ENCODE measurements at regions not wholly inside any gene's neighbourhood (a gene's known extent, or its start where the extent isn't known, plus 50 kb on each side); places are given as distances from the start of the nearest gene placed in this dataset.

DNA sequence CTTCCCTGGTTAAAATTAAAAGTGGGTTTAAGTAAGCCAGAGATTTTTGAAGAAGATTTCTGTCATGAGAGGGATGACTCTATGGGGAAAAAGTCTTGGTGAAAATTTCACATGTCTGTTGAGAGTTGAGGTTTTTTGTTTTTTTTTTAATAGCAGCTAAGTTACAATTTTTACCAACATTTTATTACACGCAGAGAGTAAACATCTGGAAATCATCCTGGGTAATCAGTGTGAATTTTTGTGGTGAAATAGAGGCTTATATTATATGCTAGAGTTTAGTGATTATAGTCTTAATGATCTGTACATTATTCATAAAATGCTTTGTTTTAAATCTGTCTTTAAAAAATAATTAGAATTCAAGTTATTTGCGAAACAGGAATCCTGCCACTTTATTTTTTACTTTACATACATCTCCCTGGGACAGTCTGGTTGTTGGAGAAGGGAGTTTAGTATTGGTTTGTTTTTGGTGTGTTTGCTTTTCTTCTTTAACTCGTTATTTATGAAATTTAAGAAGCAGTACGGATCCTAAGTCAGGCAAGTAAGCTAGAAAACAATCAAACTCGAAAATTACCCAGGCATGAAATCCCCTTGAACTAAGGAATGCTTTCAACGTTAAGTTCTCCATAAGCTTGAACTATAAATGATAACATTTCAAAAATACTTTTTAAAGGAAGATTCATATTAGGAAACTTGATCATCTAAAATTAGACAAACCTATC, 143.4 kb upstream of the TSC22D2 start:
- ChIA-PET CTCF (no interaction called here), POLR2A (ENCODE audit: low non-redundant PET) (interaction anchor here (0.7 kb wide), 1 partner anchor 142 kb away, joined by 6 read pairs; no protein-coding TSS in a partner anchor)
- Histone ChIP-seq H3K9me3 (ENCODE audit: low read depth, low read length, poor library complexity, severe bottlenecking) (no peaks in the 10 kb centered on the region), H3K27ac (ENCODE audit: low read depth, low read length, poor library complexity, severe bottlenecking) (peak overlapping the region; percentile 56), H3K4me1 (ENCODE audit: insufficient read depth, low read length, poor library complexity, severe bottlenecking) (peaks cover 41% of the 10 kb centered on the region), H3K36me3 (ENCODE audit: insufficient read depth, low read length, poor library complexity, severe bottlenecking) (no peaks in the 10 kb centered on the region), H3K4me3 (ENCODE audit: low read depth, low read length, poor library complexity, severe bottlenecking) (peak overlapping the region; percentile 6), H3K27me3 (replicated peaks; ENCODE audit: insufficient read depth, low read depth, low read length, poor library complexity) (no peaks in the 10 kb centered on the region)
- intact Hi-C loops (cut with micrococcal nuclease; ENCODE audit: unreplicated experiment) = no loop called here
- TF ChIP-seq EZH2 (IDR thresholded peaks at IDR 0.05; ENCODE audit: borderline replicate concordance, low read depth, low read length, poor library complexity, severe bottlenecking) = no peak
- TF ChIP-seq, protein P1, sequence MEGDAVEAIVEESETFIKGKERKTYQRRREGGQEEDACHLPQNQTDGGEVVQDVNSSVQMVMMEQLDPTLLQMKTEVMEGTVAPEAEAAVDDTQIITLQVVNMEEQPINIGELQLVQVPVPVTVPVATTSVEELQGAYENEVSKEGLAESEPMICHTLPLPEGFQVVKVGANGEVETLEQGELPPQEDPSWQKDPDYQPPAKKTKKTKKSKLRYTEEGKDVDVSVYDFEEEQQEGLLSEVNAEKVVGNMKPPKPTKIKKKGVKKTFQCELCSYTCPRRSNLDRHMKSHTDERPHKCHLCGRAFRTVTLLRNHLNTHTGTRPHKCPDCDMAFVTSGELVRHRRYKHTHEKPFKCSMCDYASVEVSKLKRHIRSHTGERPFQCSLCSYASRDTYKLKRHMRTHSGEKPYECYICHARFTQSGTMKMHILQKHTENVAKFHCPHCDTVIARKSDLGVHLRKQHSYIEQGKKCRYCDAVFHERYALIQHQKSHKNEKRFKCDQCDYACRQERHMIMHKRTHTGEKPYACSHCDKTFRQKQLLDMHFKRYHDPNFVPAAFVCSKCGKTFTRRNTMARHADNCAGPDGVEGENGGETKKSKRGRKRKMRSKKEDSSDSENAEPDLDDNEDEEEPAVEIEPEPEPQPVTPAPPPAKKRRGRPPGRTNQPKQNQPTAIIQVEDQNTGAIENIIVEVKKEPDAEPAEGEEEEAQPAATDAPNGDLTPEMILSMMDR (conservative IDR thresholded peaks at IDR 0.05; ENCODE audit: low read depth, low read length) = no peak
- BruUV-seq (replicated peaks) = no TSS peak
- peak; percentile 37 for DNase-seq (ENCODE audit: low spot score)

DNA sequence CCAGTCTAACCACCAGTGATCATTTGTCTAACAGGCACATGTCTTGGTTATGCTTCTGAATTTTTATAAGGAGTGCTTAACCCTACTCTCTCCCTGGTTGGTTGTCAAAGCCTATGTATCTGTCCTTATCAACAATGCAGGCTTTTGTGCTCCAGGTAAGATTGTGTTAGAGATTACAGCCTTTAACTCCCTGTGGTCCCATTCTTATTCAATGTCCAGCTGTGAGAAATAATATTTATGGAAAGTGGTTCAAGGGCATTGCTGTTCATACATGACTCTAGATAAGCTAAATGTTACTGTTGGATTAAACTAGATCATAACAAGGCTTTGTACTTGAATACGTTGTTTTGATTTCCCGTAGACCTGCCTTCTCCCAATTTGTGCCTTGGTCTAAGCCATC, 146.1 kb upstream of the TSC22D2 start:
- Histone ChIP-seq H3K4me3 (ENCODE audit: low read depth, low read length, poor library complexity, severe bottlenecking) (no peak overlapping the region), H3K4me1 (ENCODE audit: insufficient read depth, low read length, poor library complexity, severe bottlenecking) (peaks cover 40% of the 10 kb centered on the region), H3K9me3 (ENCODE audit: low read depth, low read length, poor library complexity, severe bottlenecking) (no peaks in the 10 kb centered on the region), H3K27me3 (replicated peaks; ENCODE audit: insufficient read depth, low read depth, low read length, poor library complexity) (no peaks in the 10 kb centered on the region), H3K36me3 (ENCODE audit: insufficient read depth, low read length, poor library complexity, severe bottlenecking) (no peaks in the 10 kb centered on the region), H3K27ac (ENCODE audit: low read depth, low read length, poor library complexity, severe bottlenecking) (no peak overlapping the region)
- TF ChIP-seq, protein P1 (conservative IDR thresholded peaks at IDR 0.05; ENCODE audit: low read depth, low read length) = no peak
- TF ChIP-seq EZH2 (IDR thresholded peaks at IDR 0.05; ENCODE audit: borderline replicate concordance, low read depth, low read length, poor library complexity, severe bottlenecking) = no peak
- no TSS peak for BruUV-seq (replicated peaks)
- CTCF ChIA-PET = no interaction called here
- POLR2A ChIA-PET (ENCODE audit: low non-redundant PET) = no interaction called here
- no peak for DNase-seq (ENCODE audit: low spot score)
- intact Hi-C loops (cut with micrococcal nuclease; ENCODE audit: unreplicated experiment) = no loop called here

DNA sequence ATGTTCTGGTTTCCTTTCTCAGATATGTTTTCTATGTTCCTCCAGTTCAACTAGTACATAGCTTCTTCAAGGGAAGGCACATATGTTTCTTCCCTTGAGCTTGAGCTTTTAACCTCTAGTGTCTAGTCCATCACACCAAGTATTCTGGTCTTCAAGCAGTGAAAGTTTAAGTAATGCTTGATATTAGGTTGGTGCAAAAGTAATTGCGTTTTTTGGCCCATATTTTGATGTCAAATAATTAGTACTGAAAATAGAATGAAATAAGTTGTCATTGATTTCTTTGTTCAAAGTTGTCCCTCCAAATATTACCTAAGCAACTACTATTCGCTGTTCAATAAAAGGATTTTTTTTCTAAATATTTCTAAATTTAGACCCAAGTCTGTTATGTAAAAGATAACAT, 146.7 kb upstream of the TSC22D2 start:
- Histone ChIP-seq H3K4me1 (ENCODE audit: insufficient read depth, low read length, poor library complexity, severe bottlenecking) (peaks cover 38% of the 10 kb centered on the region), H3K27me3 (replicated peaks; ENCODE audit: insufficient read depth, low read depth, low read length, poor library complexity) (no peaks in the 10 kb centered on the region), H3K27ac (ENCODE audit: low read depth, low read length, poor library complexity, severe bottlenecking) (no peak overlapping the region), H3K9me3 (ENCODE audit: low read depth, low read length, poor library complexity, severe bottlenecking) (no peaks in the 10 kb centered on the region), H3K36me3 (ENCODE audit: insufficient read depth, low read length, poor library complexity, severe bottlenecking) (no peaks in the 10 kb centered on the region), H3K4me3 (ENCODE audit: low read depth, low read length, poor library complexity, severe bottlenecking) (no peak overlapping the region)
- CTCF ChIA-PET = no interaction called here
- BruUV-seq (replicated peaks) = no TSS peak
- intact Hi-C loops (cut with micrococcal nuclease; ENCODE audit: unreplicated experiment) = no loop called here
- POLR2A ChIA-PET (ENCODE audit: low non-redundant PET) = no interaction called here
- no peak for DNase-seq (ENCODE audit: low spot score)
- TF ChIP-seq, protein P1 (conservative IDR thresholded peaks at IDR 0.05; ENCODE audit: low read depth, low read length) = no peak
- TF ChIP-seq EZH2 (IDR thresholded peaks at IDR 0.05; ENCODE audit: borderline replicate concordance, low read depth, low read length, poor library complexity, severe bottlenecking) = no peak
